GM12878 (cell line): ENCODE measurements at regions not wholly inside any gene's neighbourhood (a gene's known extent, or its start where the extent isn't known, plus 50 kb on each side); places are given as distances from the start of the nearest gene placed in this dataset.

Experiments
- ATF2 ChIP-seq: IDR thresholded peaks from 2 replicates; pipeline ENCODE4 v1.6.1; 2012; ENCODE audit warnings: low read length, inconsistent platforms
- BRCA1 ChIP-seq: IDR thresholded peaks from 2 replicates; pipeline ENCODE4 v1.6.1; 2011; ENCODE audit warnings: low read depth, low read length, improper control_type of control experiment
- E2F4 ChIP-seq: IDR thresholded peaks from 2 replicates; pipeline ENCODE4 v1.6.1; 2012; ENCODE audit warnings: low read depth, low read length, improper control_type of control experiment
- EP300 ChIP-seq, 2 experiments: fragments of 150-350 bp in 1 of 2; IDR thresholded peaks; 2 replicates each; pipeline ENCODE4 v1.6.1; 2011 to 2012; ENCODE audit warnings: low read depth in 2 of 2, low read length in 2 of 2, borderline replicate concordance in 1 of 2, improper control_type of control experiment in 1 of 2, inconsistent platforms in 1 of 2; ENCODE audit not compliant: control insufficient read depth in 1 of 2
- HDAC6 ChIP-seq: fragments of 200-600 bp; sonication (generic); IDR thresholded peaks from one replicate; pipeline ENCODE4 v1.8.0; 2017; ENCODE audit warnings: antibody characterized with exemption; ENCODE audit not compliant: unreplicated experiment
- SREBF2 ChIP-seq: IDR thresholded peaks from 2 replicates; pipeline ENCODE4 v1.6.1; 2012; ENCODE audit warnings: mild to moderate bottlenecking, low read length

GRCh38 chr12:66838366-66838765 is 159.5 kb upstream of the GRIP1 start:
- TF ChIP-seq HDAC6 (no peak), ATF2 (no peak), E2F4 (no peak), SREBF2 (no peak), BRCA1 (no peak), EP300 (IDR thresholded peaks at IDR 0.05; ENCODE audit: borderline replicate concordance in 1 of 2, control insufficient read depth in 1 of 2, low read depth in 2 of 2, low read length in 2 of 2) (no peak)
